NCI-H146 (cell line): ENCODE measurements at regions not wholly inside any gene's neighbourhood (a gene's known extent, or its start where the extent isn't known, plus 50 kb on each side); places are given as distances from the start of the nearest gene placed in this dataset.

Source experiments
- DNase-seq: peaks from one replicate; lab custom pipeline; 2025; lab: John Stamatoyannopoulos, UW

- DNase-seq: no peak
Observed at GRCh38 chr9:1962588-1963106, 52.5 kb upstream of the SMARCA2 start.

- no peak for DNase-seq
Observed at GRCh38 chr9:1964093-1964492, 51.1 kb upstream of the SMARCA2 start.
